Mucosa of stomach (tissue), 1 donor: ENCODE measurements at regions not wholly inside any gene's neighbourhood (a gene's known extent, or its start where the extent isn't known, plus 50 kb on each side); places are given as distances from the start of the nearest gene placed in this dataset.

Experiments used
- H3K27me3 ChIP-seq: one replicate; pipeline ENCODE4 v1.7.0; 2013; ENCODE audit warnings: mild to moderate bottlenecking, low read length; ENCODE audit not compliant: control insufficient read depth, insufficient read depth
- H3K36me3 ChIP-seq: one replicate; pipeline ENCODE4 v1.7.0; 2013; ENCODE audit warnings: low read length; ENCODE audit not compliant: control insufficient read depth, insufficient read depth
- H3K4me1 ChIP-seq: one replicate; pipeline ENCODE4 v1.7.0; 2013; ENCODE audit warnings: mild to moderate bottlenecking, low read length; ENCODE audit not compliant: control insufficient read depth, insufficient read depth
- H3K4me3 ChIP-seq: one replicate; pipeline ENCODE4 v1.7.0; 2013; ENCODE audit warnings: low read length
- H3K9ac ChIP-seq: one replicate; pipeline ENCODE4 v1.7.0; 2013; ENCODE audit warnings: mild to moderate bottlenecking, low read length, moderate library complexity
- H3K9me3 ChIP-seq: one replicate; pipeline ENCODE4 v1.7.0; 2013; ENCODE audit warnings: mild to moderate bottlenecking, low read length, moderate library complexity; ENCODE audit not compliant: control insufficient read depth
- donor health status: Pancreatic carcinoma.

- H3K36me3 ChIP-seq = no peaks in the 10 kb centered on the region
- no peaks in the 10 kb centered on the region for H3K27me3 ChIP-seq
- no peaks in the 10 kb centered on the region for H3K4me1 ChIP-seq
- no peaks in the 10 kb centered on the region for H3K9me3 ChIP-seq
- no peak overlapping the region for H3K4me3 ChIP-seq
- no peak overlapping the region for H3K9ac ChIP-seq
Observed at GRCh38 chr18:40415176-40415791, 1539.8 kb upstream of the PIK3C3 start.

DNA sequence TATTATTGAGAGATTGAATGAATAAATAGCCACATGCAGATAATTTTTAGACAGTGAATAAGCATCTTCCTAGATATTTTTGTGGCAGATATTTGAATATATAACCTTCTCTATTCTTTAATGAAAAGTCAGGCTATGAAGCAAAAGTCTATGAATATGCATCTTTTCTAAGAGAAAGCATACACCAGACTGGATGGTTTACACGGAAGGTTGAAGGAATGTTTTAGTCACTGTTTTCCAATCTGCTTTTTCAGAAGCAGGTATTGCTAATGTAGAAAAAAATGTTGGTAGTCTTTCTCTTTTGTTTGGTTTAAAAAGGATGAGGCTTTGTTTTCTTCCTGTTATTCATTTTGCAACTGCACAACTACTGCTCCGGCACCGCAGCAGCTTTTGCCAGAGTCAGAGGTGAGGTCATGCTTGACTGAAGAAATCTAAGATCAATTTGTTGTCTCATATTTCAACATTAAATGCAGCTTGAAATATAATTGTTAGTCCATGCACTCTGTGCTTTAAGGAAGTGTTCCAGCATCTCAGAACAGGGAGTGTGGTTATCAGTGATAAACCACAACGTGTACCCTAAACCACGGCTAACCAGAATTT is 1540.8 kb upstream of the PIK3C3 start:
- no peaks in the 10 kb centered on the region for H3K9me3 ChIP-seq
- H3K4me3 ChIP-seq = no peak overlapping the region
- H3K27me3 ChIP-seq = no peaks in the 10 kb centered on the region
- no peaks in the 10 kb centered on the region for H3K4me1 ChIP-seq
- no peaks in the 10 kb centered on the region for H3K36me3 ChIP-seq
- no peak overlapping the region for H3K9ac ChIP-seq

DNA sequence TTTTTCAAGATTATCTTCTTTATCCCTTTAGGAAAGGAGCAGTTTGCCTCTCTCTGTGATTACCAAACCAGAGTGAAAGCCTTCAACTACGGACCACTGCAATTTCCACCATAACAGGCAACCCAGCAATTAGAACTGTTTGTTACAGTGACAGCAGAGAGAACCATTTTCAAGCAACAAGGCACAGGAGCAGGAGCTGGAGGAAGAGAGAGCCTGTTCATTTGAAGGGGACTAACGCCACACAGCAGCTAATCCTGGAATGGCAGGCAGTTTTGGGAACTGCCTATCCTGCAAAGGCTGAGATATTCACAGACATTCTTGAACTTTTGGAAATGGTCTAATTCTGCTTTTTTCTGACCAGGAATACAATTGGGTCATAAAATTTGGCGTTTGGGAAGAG is 1541.9 kb upstream of the PIK3C3 start:
- Histone ChIP-seq H3K4me1 (no peaks in the 10 kb centered on the region), H3K36me3 (no peaks in the 10 kb centered on the region), H3K9me3 (no peaks in the 10 kb centered on the region), H3K27me3 (no peaks in the 10 kb centered on the region), H3K4me3 (no peak overlapping the region), H3K9ac (no peak overlapping the region)

- Histone ChIP-seq H3K36me3 (no peaks in the 10 kb centered on the region), H3K4me1 (no peaks in the 10 kb centered on the region), H3K27me3 (no peaks in the 10 kb centered on the region), H3K4me3 (no peak overlapping the region), H3K9ac (no peak overlapping the region), H3K9me3 (no peaks in the 10 kb centered on the region)
Observed at GRCh38 chr18:40412410-40412809, 1542.6 kb upstream of the PIK3C3 start.

DNA sequence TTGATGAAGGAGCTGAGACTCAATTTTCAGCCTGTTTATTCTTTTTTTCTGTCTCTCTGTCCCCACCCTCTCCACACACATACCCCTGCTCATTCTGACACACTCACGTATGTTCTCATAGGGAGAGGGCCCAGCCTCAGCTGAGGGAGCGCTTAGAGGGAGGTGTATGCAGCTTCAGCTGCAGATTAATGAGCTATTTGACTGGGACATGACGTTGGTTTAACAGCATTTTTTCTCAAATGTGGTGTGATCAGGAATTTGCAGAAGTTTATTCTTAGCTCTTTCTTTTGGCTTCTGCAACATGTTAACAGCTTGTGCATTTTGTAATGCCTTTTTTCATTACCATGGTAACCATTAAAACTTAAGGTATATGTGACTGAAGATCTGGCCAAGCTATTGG is 1547.1 kb upstream of the PIK3C3 start:
- no peak overlapping the region for H3K4me3 ChIP-seq
- no peaks in the 10 kb centered on the region for H3K36me3 ChIP-seq
- H3K27me3 ChIP-seq = no peaks in the 10 kb centered on the region
- no peaks in the 10 kb centered on the region for H3K4me1 ChIP-seq
- no peaks in the 10 kb centered on the region for H3K9me3 ChIP-seq
- H3K9ac ChIP-seq = no peak overlapping the region

DNA sequence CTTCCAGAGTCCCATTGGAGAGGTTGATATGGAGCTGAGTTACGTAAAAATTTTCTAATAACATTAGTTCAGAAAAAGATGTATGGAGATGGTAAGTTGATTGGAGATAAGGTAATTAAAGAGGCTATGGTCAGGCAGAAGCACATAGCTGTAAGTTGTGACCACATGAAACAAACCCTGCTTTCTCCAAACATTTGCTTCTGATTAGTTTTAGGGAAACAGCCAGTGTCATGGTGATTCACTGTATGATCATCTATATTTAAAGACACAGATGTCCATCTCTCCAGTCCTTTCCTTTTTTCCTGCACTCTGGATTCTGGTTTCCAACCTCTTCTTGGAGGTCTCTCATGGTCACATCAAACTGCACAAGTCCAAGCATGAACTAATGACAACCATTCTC is 1550.8 kb upstream of the PIK3C3 start:
- H3K4me3 ChIP-seq = no peak overlapping the region
- H3K9ac ChIP-seq = no peak overlapping the region
- H3K27me3 ChIP-seq = no peaks in the 10 kb centered on the region
- H3K36me3 ChIP-seq = no peaks in the 10 kb centered on the region
- no peaks in the 10 kb centered on the region for H3K9me3 ChIP-seq
- H3K4me1 ChIP-seq = no peaks in the 10 kb centered on the region

GRCh38 chr18:40402052-40402451 is 1553.0 kb upstream of the PIK3C3 start:
- no peaks in the 10 kb centered on the region for H3K27me3 ChIP-seq
- H3K4me1 ChIP-seq = no peaks in the 10 kb centered on the region
- no peaks in the 10 kb centered on the region for H3K9me3 ChIP-seq
- H3K4me3 ChIP-seq = no peak overlapping the region
- H3K9ac ChIP-seq = no peak overlapping the region
- no peaks in the 10 kb centered on the region for H3K36me3 ChIP-seq

GRCh38 chr18:40388121-40388520 is 1566.9 kb upstream of the PIK3C3 start:
- Histone ChIP-seq H3K4me1 (no peaks in the 10 kb centered on the region), H3K9me3 (no peaks in the 10 kb centered on the region), H3K4me3 (no peak overlapping the region), H3K27me3 (no peaks in the 10 kb centered on the region), H3K36me3 (no peaks in the 10 kb centered on the region), H3K9ac (no peak overlapping the region)

DNA sequence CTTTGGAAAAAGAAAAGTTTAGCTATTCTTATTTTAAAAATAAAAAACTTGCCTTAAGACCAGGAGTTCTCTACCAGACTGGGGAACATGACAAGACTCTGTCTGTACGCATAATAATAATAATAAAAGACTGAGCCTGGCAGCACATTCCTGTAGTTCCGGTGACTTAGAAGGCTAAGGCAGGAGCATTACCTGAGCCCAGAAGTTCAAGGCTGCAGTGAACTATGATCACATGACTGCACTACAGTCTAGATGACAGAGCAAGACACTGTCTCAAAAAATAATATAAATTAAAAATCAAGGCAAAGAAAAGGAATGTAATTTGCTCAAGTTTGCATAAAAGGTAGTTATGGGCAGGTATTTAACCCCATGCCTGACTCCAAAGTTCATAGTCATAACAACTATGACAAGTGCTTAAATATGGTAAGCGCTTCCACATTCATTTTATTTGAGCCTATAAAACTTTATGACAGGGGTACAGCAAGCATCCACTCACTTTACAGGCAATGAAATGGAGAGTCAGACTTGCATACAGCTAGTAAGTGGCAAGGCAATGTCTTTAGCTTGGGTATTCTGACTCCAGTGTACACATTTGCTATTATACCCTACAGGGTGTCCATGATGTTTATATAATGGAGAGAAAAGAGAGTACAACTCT is 1567.8 kb upstream of the PIK3C3 start:
- Histone ChIP-seq H3K4me1 (no peaks in the 10 kb centered on the region), H3K9me3 (no peaks in the 10 kb centered on the region), H3K9ac (no peak overlapping the region), H3K27me3 (no peaks in the 10 kb centered on the region), H3K36me3 (no peaks in the 10 kb centered on the region), H3K4me3 (no peak overlapping the region)

GRCh38 chr18:40382197-40382596 is 1572.8 kb upstream of the PIK3C3 start:
- Histone ChIP-seq H3K4me1 (no peaks in the 10 kb centered on the region), H3K4me3 (no peak overlapping the region), H3K27me3 (no peaks in the 10 kb centered on the region), H3K36me3 (no peaks in the 10 kb centered on the region), H3K9ac (no peak overlapping the region), H3K9me3 (no peaks in the 10 kb centered on the region)

DNA sequence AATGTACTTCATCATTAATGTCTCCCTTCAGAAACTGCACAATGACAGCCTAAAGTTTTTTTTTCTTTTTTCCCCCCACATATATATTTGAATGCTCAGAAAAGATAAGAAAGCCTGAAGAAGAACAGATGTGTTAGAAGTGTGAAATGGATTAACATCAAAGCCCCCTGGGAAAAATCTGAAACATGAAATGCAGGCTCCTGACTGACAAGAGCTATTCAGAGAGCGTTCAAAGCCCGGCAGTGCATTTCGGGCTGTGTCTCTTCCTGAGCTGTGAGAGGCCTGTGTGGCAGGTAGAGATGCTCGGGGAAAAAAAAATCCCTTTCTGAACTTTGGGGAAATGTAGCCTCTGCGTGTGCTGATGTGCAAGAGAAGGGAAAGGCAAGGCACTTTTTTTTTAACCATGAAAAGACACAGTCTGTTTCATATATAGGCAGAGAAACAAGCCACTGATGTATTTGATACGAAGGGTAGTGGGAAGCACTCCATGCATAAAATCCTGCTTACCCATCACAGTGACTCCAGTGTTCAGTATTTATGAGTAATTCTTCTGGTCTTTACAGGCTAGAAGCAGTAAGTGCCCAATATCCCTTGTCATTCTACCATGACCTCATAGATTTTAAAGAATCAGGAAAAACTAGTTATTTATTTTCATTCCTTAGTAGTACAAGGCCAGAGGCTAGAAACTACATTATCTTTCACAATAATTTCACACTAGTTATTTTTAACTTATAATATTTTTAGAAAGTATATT is 1574.2 kb upstream of the PIK3C3 start:
- no peaks in the 10 kb centered on the region for H3K9me3 ChIP-seq
- H3K4me3 ChIP-seq = no peak overlapping the region
- H3K9ac ChIP-seq = no peak overlapping the region
- no peaks in the 10 kb centered on the region for H3K27me3 ChIP-seq
- no peaks in the 10 kb centered on the region for H3K4me1 ChIP-seq
- H3K36me3 ChIP-seq = no peaks in the 10 kb centered on the region

DNA sequence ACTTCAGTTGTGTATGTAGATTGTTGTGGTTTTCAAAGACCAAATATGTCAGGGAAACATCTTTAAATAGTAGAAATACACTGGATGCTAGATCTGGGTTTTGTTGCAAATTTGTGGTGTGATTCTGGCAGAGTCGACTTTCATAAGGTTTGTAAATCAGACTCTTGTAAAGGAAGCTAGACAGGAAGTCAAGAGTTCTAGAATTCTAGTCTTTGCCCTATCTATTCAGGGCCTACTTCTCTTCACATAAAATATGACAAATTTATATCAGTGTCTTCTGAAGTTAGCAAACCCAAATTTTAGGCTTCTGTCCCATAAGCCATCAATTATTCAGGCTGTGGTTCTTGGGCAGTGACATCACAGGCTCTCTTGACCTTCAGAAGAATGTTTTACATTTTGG is 1579.2 kb upstream of the PIK3C3 start:
- Histone ChIP-seq H3K27me3 (no peaks in the 10 kb centered on the region), H3K4me3 (no peak overlapping the region), H3K36me3 (no peaks in the 10 kb centered on the region), H3K9me3 (no peaks in the 10 kb centered on the region), H3K9ac (no peak overlapping the region), H3K4me1 (no peaks in the 10 kb centered on the region)
